AG04449 (cell line): ENCODE measurements at regions not wholly inside any gene's neighbourhood (a gene's known extent, or its start where the extent isn't known, plus 50 kb on each side); places are given as distances from the start of the nearest gene placed in this dataset.

ENCODE experiments used
- CTCF ChIA-PET: fragments of 350-600 bp; formaldehyde crosslinking; extraction: SDS; loops from one replicate; lab custom pipeline; 2021; ENCODE audit warnings: antibody characterized with exemption; lab: Yijun Ruan, JAX
- POLR2A ChIA-PET: fragments of 400-600, 350-600 bp; formaldehyde crosslinking; extraction: SDS; loops from one replicate; lab custom pipeline; 2020; ENCODE audit warnings: antibody characterized with exemption, inconsistent platforms; lab: Yijun Ruan, JAX
- DNase-seq: peaks from one replicate; pipeline ENCODE4 v3.0.0-alpha.2; 2010; ENCODE audit warnings: low read depth, low spot score
- H3K4me3 ChIP-seq: 2 replicates; pipeline ENCODE4 v1.5.1; 2011; ENCODE audit warnings: low read depth, mild to moderate bottlenecking, control low read depth, low read length
- CTCF ChIP-seq: IDR thresholded peaks from one replicate; pipeline ENCODE4 v1.5.1; 2011; ENCODE audit warnings: mild to moderate bottlenecking, moderate library complexity, low read length, control low read depth, inconsistent platforms; ENCODE audit not compliant: insufficient read depth; ENCODE audit errors: missing control alignments

- TF ChIP-seq CTCF: no peak
- ChIA-PET CTCF (no interaction called here), POLR2A (no interaction called here)
- no peak for DNase-seq
- H3K4me3 ChIP-seq: no peak overlapping the region
These were observed 102.6 kb upstream of the PRR20G start for GRCh38 chr3:127390365-127391025.

GRCh38 chr3:127389913-127390312 lies 102.1 kb upstream of the PRR20G start:
- POLR2A ChIA-PET: no interaction called here
- no peak for DNase-seq
- no peak overlapping the region for H3K4me3 ChIP-seq
- CTCF ChIA-PET: no interaction called here
- TF ChIP-seq CTCF: no peak

DNA sequence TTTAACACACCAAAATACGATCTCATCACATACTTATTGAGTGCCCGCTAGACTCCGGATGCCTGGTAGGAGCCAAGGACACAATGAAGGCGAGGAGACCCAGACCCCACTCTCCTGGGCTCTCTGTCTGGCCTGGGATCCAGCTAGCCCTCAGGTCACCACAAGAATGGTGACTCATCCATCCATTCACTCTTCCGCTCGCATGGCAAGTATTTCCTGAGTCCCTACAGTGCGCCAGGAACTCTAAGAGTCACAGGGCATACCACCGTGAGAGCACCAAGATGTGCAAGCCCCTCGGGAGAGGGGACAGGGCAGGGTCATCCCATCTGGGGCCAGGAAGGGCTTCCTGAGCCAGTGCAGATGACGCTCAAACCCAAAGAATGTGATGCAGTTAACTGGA lies 101.6 kb upstream of the PRR20G start:
- DNase-seq: no peak
- no peak overlapping the region for H3K4me3 ChIP-seq
- CTCF ChIA-PET: no interaction called here
- TF ChIP-seq CTCF: no peak
- POLR2A ChIA-PET: no interaction called here

- POLR2A ChIA-PET: no interaction called here
- TF ChIP-seq CTCF: no peak
- no peak overlapping the region for H3K4me3 ChIP-seq
- no peak for DNase-seq
- CTCF ChIA-PET: no interaction called here
These were observed 100.6 kb upstream of the PRR20G start for GRCh38 chr3:127388427-127388826.

- no peak overlapping the region for H3K4me3 ChIP-seq
- POLR2A ChIA-PET: no interaction called here
- no peak for TF ChIP-seq CTCF
- CTCF ChIA-PET: no interaction called here
- no peak for DNase-seq
These were observed 99.8 kb upstream of the PRR20G start for GRCh38 chr3:127387556-127388153.

DNA sequence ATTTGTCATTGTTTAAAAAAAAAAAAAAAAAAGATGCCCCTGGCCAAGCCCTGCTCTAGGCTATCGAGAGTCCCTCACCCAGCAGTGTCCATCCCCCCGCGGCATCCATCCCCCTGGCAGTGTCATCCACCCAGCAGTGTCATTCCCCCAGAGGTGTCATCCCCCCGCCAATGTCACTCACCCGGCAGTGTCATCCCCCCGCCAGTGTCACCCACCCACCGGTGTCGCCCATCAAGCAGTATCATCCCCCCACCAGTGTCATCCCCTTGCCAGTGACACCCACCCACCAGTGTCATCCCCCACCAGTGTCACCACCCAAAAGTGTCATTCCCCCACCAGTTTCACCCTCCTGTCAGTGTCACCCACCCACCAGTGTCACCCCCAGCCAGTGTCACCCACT lies 99.3 kb upstream of the PRR20G start:
- no peak for DNase-seq
- ChIA-PET POLR2A (no interaction called here), CTCF (no interaction called here)
- H3K4me3 ChIP-seq: no peak overlapping the region
- TF ChIP-seq CTCF: no peak
